H1 (cell line): ENCODE measurements at regions not wholly inside any gene's neighbourhood (a gene's known extent, or its start where the extent isn't known, plus 50 kb on each side); places are given as distances from the start of the nearest gene placed in this dataset.

Experiments used
- CTCF ChIA-PET: fragments of 300-600 bp; sonication (Branson Sonifier 250); formaldehyde crosslinking; loops from one replicate; lab custom pipeline; 2021; ENCODE audit not compliant: partially characterized antibody; lab: Charles Lee
- POLR2A ChIA-PET: fragments of 300-600 bp; sonication (Branson Sonifier 250); formaldehyde crosslinking; loops from one replicate; lab custom pipeline; 2021; ENCODE audit warnings: inconsistent platforms; ENCODE audit not compliant: partially characterized antibody; lab: Charles Lee
- DNase-seq, 2 experiments: peaks; one replicate each; pipeline versions ENCODE4 v3.0.0 to v3.0.0-alpha.2; 2010 to 2022; ENCODE audit warnings: low spot score in 2 of 2, low read depth in 1 of 2, mixed read lengths in 1 of 2
- FAIRE-seq: peaks from 2 replicates; lab custom pipeline; 2011; peaks lifted over from hg19 to GRCh38; lab: Jason Lieb, UNC
- H2AFZ ChIP-seq: 2 replicates; pipeline ENCODE4 v1.8.1; 2012; ENCODE audit warnings: low read length, inconsistent platforms
- H2AK5ac ChIP-seq: 2 replicates; pipeline ENCODE4 v1.6.1; 2013; ENCODE audit warnings: low read depth, low read length
- H2BK120ac ChIP-seq: replicated peaks from 2 replicates; pipeline ENCODE3; 2013; ENCODE audit warnings: low read depth, low read length, inconsistent platforms
- H2BK12ac ChIP-seq: 2 replicates; pipeline ENCODE4 v1.6.1; 2013; ENCODE audit warnings: low read depth, low read length
- H2BK15ac ChIP-seq: 2 replicates; pipeline ENCODE4 v1.6.1; 2013; ENCODE audit warnings: low read length
- H2BK20ac ChIP-seq: 2 replicates; pipeline ENCODE4 v1.6.1; 2013; ENCODE audit warnings: low read length
- H2BK5ac ChIP-seq: 2 replicates; pipeline ENCODE4 v1.6.1; 2013; ENCODE audit warnings: low read depth, low read length
- H3K14ac ChIP-seq: 2 replicates; pipeline ENCODE4 v1.6.1; 2013; ENCODE audit warnings: inconsistent platforms; ENCODE audit not compliant: insufficient read length
- H3K18ac ChIP-seq: 2 replicates; pipeline ENCODE4 v1.6.1; 2013; ENCODE audit warnings: low read length; ENCODE audit errors: extremely low read depth
- H3K23ac ChIP-seq: 2 replicates; pipeline ENCODE4 v1.6.1; 2013; ENCODE audit warnings: inconsistent platforms; ENCODE audit not compliant: insufficient read length
- H3K23me2 ChIP-seq: 2 replicates; pipeline ENCODE4 v1.6.1; 2013; ENCODE audit warnings: low read depth, low read length
- H3K27ac ChIP-seq: 2 replicates; pipeline ENCODE4 v1.6.1; 2011; ENCODE audit warnings: low read depth, low read length, inconsistent platforms
- H3K27me3 ChIP-seq, 4 experiments: replicated peaks in 1 of 4; 1 replicate in 1 of 4; 2 replicates in 3 of 4; pipeline versions ENCODE4 v1.6.1 to v1.8.1; 2011 to 2013; ENCODE audit warnings: low read length in 3 of 4, mild to moderate bottlenecking in 3 of 4, inconsistent platforms in 2 of 4, mixed read lengths in 2 of 4, moderate library complexity in 1 of 4; ENCODE audit not compliant: control insufficient read depth in 3 of 4, insufficient read depth in 3 of 4; ENCODE audit errors: extremely low read depth in 1 of 4
- H3K36me3 ChIP-seq, 4 experiments: 2 replicates each; pipeline versions ENCODE4 v1.6.1 to v1.8.1; 2011 to 2013; ENCODE audit warnings: mild to moderate bottlenecking in 4 of 4, low read length in 3 of 4, moderate library complexity in 2 of 4, control low read depth in 1 of 4, inconsistent platforms in 1 of 4; ENCODE audit not compliant: insufficient read depth in 4 of 4, control insufficient read depth in 2 of 4
- H3K4ac ChIP-seq: replicated peaks from 2 replicates; pipeline ENCODE3; 2013; ENCODE audit warnings: low read length, low read depth, mixed read lengths, inconsistent platforms; ENCODE audit not compliant: insufficient read length
- H3K4me1 ChIP-seq, 4 experiments: replicated peaks in 1 of 4; 1 replicate in 1 of 4; 2 replicates in 3 of 4; pipeline versions ENCODE4 v1.6.1 to v1.8.1; 2011 to 2013; ENCODE audit warnings: low read length in 3 of 4, inconsistent platforms in 2 of 4, mixed read lengths in 1 of 4; ENCODE audit not compliant: insufficient read depth in 4 of 4, control insufficient read depth in 3 of 4
- H3K4me2 ChIP-seq, 2 experiments: 2 replicates each; pipeline versions ENCODE4 v1.6.1 to v1.8.1; 2011 to 2013; ENCODE audit warnings: low read depth in 2 of 2, low read length in 2 of 2, control low read depth in 1 of 2, inconsistent platforms in 1 of 2, mild to moderate bottlenecking in 1 of 2; ENCODE audit not compliant: insufficient read depth in 1 of 2
- H3K4me3 ChIP-seq, 4 experiments: fragments of 200-600, 300-600 bp in 1 of 4; sonication (generic), shearing (Covaris generic), sonication (Bioruptor Twin) in 1 of 4; 2 replicates each; pipeline versions ENCODE4 v1.5.1 to v1.8.1; 2011 to 2016; ENCODE audit warnings: low read length in 4 of 4, low read depth in 3 of 4, control low read depth in 2 of 4, inconsistent platforms in 2 of 4, mild to moderate bottlenecking in 2 of 4, mixed read lengths in 1 of 4, moderate library complexity in 1 of 4; ENCODE audit not compliant: insufficient read depth in 2 of 4; ENCODE audit errors: extremely low read depth in 1 of 4
- H3K56ac ChIP-seq: replicated peaks from 2 replicates; pipeline ENCODE3; 2013; ENCODE audit warnings: low read depth, mild to moderate bottlenecking, mixed read lengths, low read length, inconsistent platforms; ENCODE audit not compliant: insufficient read length
- H3K79me1 ChIP-seq: 2 replicates; pipeline ENCODE4 v1.6.1; 2013; ENCODE audit warnings: low read depth, low read length, control low read depth
- H3K79me2 ChIP-seq, 2 experiments: 2 replicates each; pipeline versions ENCODE4 v1.6.1 to v1.8.1; 2012 to 2013; ENCODE audit warnings: low read length in 2 of 2, mild to moderate bottlenecking in 2 of 2, inconsistent platforms in 1 of 2; ENCODE audit not compliant: insufficient read depth in 2 of 2, control insufficient read depth in 1 of 2
- H3K9ac ChIP-seq, 4 experiments: replicated peaks in 1 of 4; 1 replicate in 1 of 4; 2 replicates in 3 of 4; pipeline versions ENCODE4 v1.6.1 to v1.8.1; 2011 to 2013; ENCODE audit warnings: low read depth in 3 of 4, low read length in 3 of 4, control low read depth in 2 of 4, mild to moderate bottlenecking in 2 of 4, moderate library complexity in 2 of 4, inconsistent platforms in 1 of 4; ENCODE audit errors: extremely low read depth in 1 of 4
- H3K9me3 ChIP-seq, 2 experiments: 2 replicates each; pipeline versions ENCODE4 v1.6.1 to v1.8.1; 2012 to 2013; ENCODE audit warnings: mild to moderate bottlenecking in 2 of 2, moderate library complexity in 2 of 2, control low read depth in 1 of 2, inconsistent platforms in 1 of 2, low read depth in 1 of 2, low read length in 1 of 2, mixed read lengths in 1 of 2; ENCODE audit not compliant: insufficient read depth in 2 of 2
- H4K20me1 ChIP-seq, 2 experiments: replicated peaks in 1 of 2; 2 replicates each; pipeline versions ENCODE3 to v1.8.1; 2011 to 2013; ENCODE audit warnings: inconsistent platforms in 2 of 2, low read length in 2 of 2, mild to moderate bottlenecking in 1 of 2; ENCODE audit not compliant: insufficient read depth in 2 of 2, control insufficient read depth in 1 of 2
- H4K5ac ChIP-seq: 2 replicates; pipeline ENCODE4 v1.6.1; 2013; ENCODE audit warnings: low read length, low read depth, mixed read lengths, inconsistent platforms; ENCODE audit not compliant: insufficient read length
- H4K8ac ChIP-seq: 2 replicates; pipeline ENCODE4 v1.8.0; 2013; ENCODE audit warnings: mild to moderate bottlenecking, moderate library complexity, low read length, inconsistent platforms; ENCODE audit not compliant: insufficient read depth; ENCODE audit errors: extremely low read depth
- H4K91ac ChIP-seq: replicated peaks from 2 replicates; pipeline ENCODE3; 2013; ENCODE audit warnings: low read length, mixed read lengths, inconsistent platforms; ENCODE audit not compliant: insufficient read length
- ATF2 ChIP-seq: IDR thresholded peaks from 2 replicates; pipeline ENCODE4 v1.6.1; 2012; ENCODE audit warnings: low read length, inconsistent platforms
- CBX5 ChIP-seq: fragments of 300-800, 300-1000 bp; sonication (generic); IDR thresholded peaks from 2 replicates; pipeline ENCODE4 v1.7.1; 2016; ENCODE audit warnings: antibody characterized with exemption, low read length, low read depth
- CHD2 ChIP-seq: IDR thresholded peaks from 2 replicates; pipeline ENCODE4 v1.6.1; 2012; ENCODE audit warnings: low read length, improper control_type of control experiment
- E2F6 ChIP-seq: IDR thresholded peaks from 2 replicates; pipeline ENCODE4 v1.6.1; 2012; ENCODE audit warnings: inconsistent platforms
- EGR1 ChIP-seq: IDR thresholded peaks from 2 replicates; pipeline ENCODE4 v1.6.1; 2011; ENCODE audit warnings: low read depth, low read length, borderline replicate concordance
- RFX5 ChIP-seq: IDR thresholded peaks from 2 replicates; pipeline ENCODE4 v1.6.1; 2011; ENCODE audit warnings: low read depth, low read length, improper control_type of control experiment, borderline replicate concordance
- SIN3A ChIP-seq, 2 experiments: IDR thresholded peaks in 1 of 2; conservative IDR thresholded peaks in 1 of 2; 2 replicates each; pipeline ENCODE4 v1.6.1; 2011 to 2012; ENCODE audit warnings: low read length in 2 of 2, improper control_type of control experiment in 1 of 2, low read depth in 1 of 2, mild to moderate bottlenecking in 1 of 2
- SP2 ChIP-seq: IDR thresholded peaks from 2 replicates; pipeline ENCODE4 v1.6.1; 2012; ENCODE audit warnings: mild to moderate bottlenecking, low read length, inconsistent platforms
- TAF1 ChIP-seq: IDR thresholded peaks from 2 replicates; pipeline ENCODE4 v1.6.1; 2011; ENCODE audit warnings: mild to moderate bottlenecking, low read depth, low read length
- TBP ChIP-seq: IDR thresholded peaks from 2 replicates; pipeline ENCODE4 v1.6.1; 2011; ENCODE audit warnings: low read depth, low read length, improper control_type of control experiment
- USF2 ChIP-seq: IDR thresholded peaks from 2 replicates; pipeline ENCODE4 v1.6.1; 2011; ENCODE audit warnings: low read length, improper control_type of control experiment
- WGBS, 2 experiments: shearing (Covaris generic) in 1 of 2; methylation state at CpG; one replicate each; pipeline versions ENCODE4 v1.1.6 to v1.1.7; 2013 to 2015; ENCODE audit warnings: low lambda C conversion rate in 2 of 2, mixed read lengths in 2 of 2, inconsistent platforms in 1 of 2, low coverage in 1 of 2, missing lambda C conversion rate in 1 of 2; ENCODE audit not compliant: insufficient replicate concordance in 2 of 2, insufficient coverage in 1 of 2, insufficient read length in 1 of 2; ENCODE audit errors: extremely low coverage in 1 of 2, missing lambda C conversion rate in 1 of 2; 5-methylcytosine and 5-hydroxymethylcytosine counted together

DNA sequence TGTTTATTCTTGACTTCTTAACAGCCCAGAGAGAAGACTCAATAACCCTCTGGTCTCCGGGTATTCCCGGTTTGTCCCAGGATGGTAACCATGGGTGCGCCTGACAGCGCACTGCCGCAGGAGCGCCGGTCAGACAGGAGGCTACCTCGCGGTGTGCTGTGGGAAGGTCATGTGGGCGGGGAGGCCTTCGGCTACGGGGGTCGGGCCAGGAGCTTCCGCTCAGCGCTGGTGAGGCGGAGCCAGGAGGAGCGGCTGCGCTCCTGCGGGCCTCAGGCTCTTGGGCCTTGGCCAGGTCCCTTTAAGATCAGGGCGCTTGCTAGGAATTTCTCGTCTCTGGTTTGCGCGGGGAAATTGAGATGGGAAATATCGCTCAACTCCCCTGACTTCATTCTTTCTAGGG, 182.3 kb upstream of the NDN start:
- Histone ChIP-seq H2AK5ac (no peak overlapping the region), H3K4me1 (no peaks in the 10 kb centered on the region), H3K4me3 (peak overlapping the region in 1 of 4 experiments; percentile 45; a peak in 3 of 8 replicates), H3K23ac (no peak overlapping the region), H3K9ac (no peak overlapping the region), H2BK15ac (no peak overlapping the region), H3K56ac (no peak overlapping the region), H4K5ac (no peak overlapping the region), H3K14ac (no peak overlapping the region), H3K18ac (no peak overlapping the region), H4K20me1 (no peaks in the 10 kb centered on the region), H2BK120ac (no peak overlapping the region), H3K4me2 (peak overlapping the region; percentile 23 to 50; a peak in 3 of 4 replicates), H3K79me2 (no peaks in the 10 kb centered on the region), H3K36me3 (no peaks in the 10 kb centered on the region), H3K9me3 (peaks cover 2 to 24% of the 10 kb centered on the region in 2 experiments; a peak in 2 of 4 replicates), H2BK12ac (no peak overlapping the region), H3K23me2 (no peaks in the 10 kb centered on the region), H2AFZ (no peak overlapping the region), H2BK5ac (no peak overlapping the region), H4K91ac (no peak overlapping the region), H3K27ac (no peak overlapping the region), H3K79me1 (no peaks in the 10 kb centered on the region), H3K27me3 (no peaks in the 10 kb centered on the region), H3K4ac (no peak overlapping the region), H2BK20ac (no peak overlapping the region), H4K8ac (no peak overlapping the region)
- POLR2A ChIA-PET: no interaction called here
- DNase-seq (peak in 1 of 2 experiments; percentile 64), FAIRE-seq (no peak)
- TF ChIP-seq TBP: peak; percentile 68
- no peak for TF ChIP-seq RFX5
- 0 out of 4 replicates have a peak, but pooled peaks of 1 of the 2 experiments have one; percentile 19 for TF ChIP-seq SIN3A (conservative IDR thresholded peaks at IDR 0.05 in 1 of 2, IDR thresholded peaks at IDR 0.05 in 1 of 2; ENCODE audit: low read depth in 1 of 2, low read length in 2 of 2)
- TF ChIP-seq EGR1: no peak
- 0 out of 2 replicates have a peak, but pooled peaks have one; percentile 46 for TF ChIP-seq TAF1
- no peak for TF ChIP-seq CHD2
- TF ChIP-seq SP2: no peak
- no peak for TF ChIP-seq E2F6
- no peak for TF ChIP-seq CBX5
- TF ChIP-seq ATF2: no peak
- peak; percentile 40 for TF ChIP-seq USF2
- 33% methylated on average over 21 of the region's 24 CpGs; no CpG with 5 or more reads in 1 of the 2 experiments for WGBS, 2 experiments
- CTCF ChIA-PET: no interaction called here
